ENCODE measurements at regions not wholly inside any gene's neighbourhood (a gene's known extent, or its start where the extent isn't known, plus 50 kb on each side); places are given as distances from the start of the nearest gene placed in this dataset.

DNA sequence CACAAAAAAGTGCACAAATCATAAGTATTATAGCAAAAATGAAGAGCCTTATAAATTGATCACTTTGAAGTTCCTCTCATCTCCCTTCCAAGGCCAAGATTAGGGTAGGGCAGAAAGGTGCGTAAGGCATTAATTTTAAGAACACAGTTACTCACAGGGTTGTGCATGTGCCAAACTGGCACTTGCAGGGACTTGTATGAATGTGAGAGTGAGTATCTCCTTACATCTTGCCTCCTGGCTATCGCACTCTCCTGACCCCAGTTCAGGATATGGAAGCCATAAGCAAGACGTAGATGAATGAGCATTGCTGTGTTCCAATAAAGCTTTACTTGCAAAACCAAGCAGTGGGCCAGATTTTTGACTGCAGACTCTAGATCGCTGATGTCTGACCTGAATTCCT lies 510.1 kb upstream of the AADAT start:
- TF ChIP-seq, protein P1, sequence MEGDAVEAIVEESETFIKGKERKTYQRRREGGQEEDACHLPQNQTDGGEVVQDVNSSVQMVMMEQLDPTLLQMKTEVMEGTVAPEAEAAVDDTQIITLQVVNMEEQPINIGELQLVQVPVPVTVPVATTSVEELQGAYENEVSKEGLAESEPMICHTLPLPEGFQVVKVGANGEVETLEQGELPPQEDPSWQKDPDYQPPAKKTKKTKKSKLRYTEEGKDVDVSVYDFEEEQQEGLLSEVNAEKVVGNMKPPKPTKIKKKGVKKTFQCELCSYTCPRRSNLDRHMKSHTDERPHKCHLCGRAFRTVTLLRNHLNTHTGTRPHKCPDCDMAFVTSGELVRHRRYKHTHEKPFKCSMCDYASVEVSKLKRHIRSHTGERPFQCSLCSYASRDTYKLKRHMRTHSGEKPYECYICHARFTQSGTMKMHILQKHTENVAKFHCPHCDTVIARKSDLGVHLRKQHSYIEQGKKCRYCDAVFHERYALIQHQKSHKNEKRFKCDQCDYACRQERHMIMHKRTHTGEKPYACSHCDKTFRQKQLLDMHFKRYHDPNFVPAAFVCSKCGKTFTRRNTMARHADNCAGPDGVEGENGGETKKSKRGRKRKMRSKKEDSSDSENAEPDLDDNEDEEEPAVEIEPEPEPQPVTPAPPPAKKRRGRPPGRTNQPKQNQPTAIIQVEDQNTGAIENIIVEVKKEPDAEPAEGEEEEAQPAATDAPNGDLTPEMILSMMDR (IDR thresholded peaks at IDR 0.05; ENCODE audit: insufficient read depth, low read length): no peak
- TF ChIP-seq GABPA (IDR thresholded peaks at IDR 0.05; ENCODE audit: low read depth) (no peak), POLR2AphosphoS5 (IDR thresholded peaks at IDR 0.05; ENCODE audit: low read depth) (no peak)

All from HL-60 (cell line).